SHP77 treated with DMSO at 0.1 percent for 48 hours (cell line): ENCODE measurements at regions not wholly inside any gene's neighbourhood (a gene's known extent, or its start where the extent isn't known, plus 50 kb on each side); places are given as distances from the start of the nearest gene placed in this dataset.

ENCODE experiments used
- DNase-seq: peaks from one replicate; lab custom pipeline; 2025; lab: John Stamatoyannopoulos, UW

GRCh38 chr13:56201834-56202233, 938.9 kb upstream of the PRR20A start:
- DNase-seq = no peak

GRCh38 chr13:56216221-56216620, 924.5 kb upstream of the PRR20A start:
- DNase-seq = no peak

GRCh38 chr13:56247692-56248091, 893.0 kb upstream of the PRR20A start:
- DNase-seq = no peak

GRCh38 chr13:56271686-56272085, 869.0 kb upstream of the PRR20A start:
- DNase-seq = no peak

- DNase-seq = no peak
Measured at GRCh38 chr13:56283262-56283828, 857.4 kb upstream of the PRR20A start.

- DNase-seq = no peak
Measured at GRCh38 chr13:56299650-56300049, 841.1 kb upstream of the PRR20A start.

- no peak for DNase-seq
Measured at GRCh38 chr13:56314765-56315164, 826.0 kb upstream of the PRR20A start.

GRCh38 chr13:56317841-56318240, 822.9 kb upstream of the PRR20A start:
- no peak for DNase-seq

- DNase-seq = no peak
Measured at GRCh38 chr13:56332671-56333070, 808.0 kb upstream of the PRR20A start.

GRCh38 chr13:56335775-56336174, 804.9 kb upstream of the PRR20A start:
- no peak for DNase-seq

- DNase-seq = no peak
Measured at GRCh38 chr13:56338421-56338820, 802.3 kb upstream of the PRR20A start.

- DNase-seq = no peak
Measured at GRCh38 chr13:56347014-56347413, 793.7 kb upstream of the PRR20A start.

GRCh38 chr13:56349866-56350265, 790.9 kb upstream of the PRR20A start:
- no peak for DNase-seq

GRCh38 chr13:56351041-56351440, 789.7 kb upstream of the PRR20A start:
- DNase-seq = no peak

GRCh38 chr13:56352361-56352760, 788.4 kb upstream of the PRR20A start:
- DNase-seq = no peak

GRCh38 chr13:56352901-56353300, 787.8 kb upstream of the PRR20A start:
- no peak for DNase-seq

- DNase-seq = no peak
Measured at GRCh38 chr13:56356690-56357089, 784.0 kb upstream of the PRR20A start.

GRCh38 chr13:56378566-56378965, 762.2 kb upstream of the PRR20A start:
- DNase-seq = no peak

GRCh38 chr13:56393549-56393948, 747.2 kb upstream of the PRR20A start:
- DNase-seq = no peak

- no peak for DNase-seq
Measured at GRCh38 chr13:56396318-56396717, 744.4 kb upstream of the PRR20A start.

- DNase-seq = no peak
Measured at GRCh38 chr13:56400774-56401173, 739.9 kb upstream of the PRR20A start.

- DNase-seq = no peak
Measured at GRCh38 chr13:56412856-56413255, 727.9 kb upstream of the PRR20A start.

GRCh38 chr13:56424246-56424645, 716.5 kb upstream of the PRR20A start:
- no peak for DNase-seq

- no peak for DNase-seq
Measured at GRCh38 chr13:56457535-56458190, 683.1 kb upstream of the PRR20A start.
